GM23338 (cell line): ENCODE measurements at regions not wholly inside any gene's neighbourhood (a gene's known extent, or its start where the extent isn't known, plus 50 kb on each side); places are given as distances from the start of the nearest gene placed in this dataset.
A peak's percentile ranks its signal among the peaks of the same experiment; 100 is the strongest.

Experiments
- ATAC-seq: fragments of 200-7000 bp; cut with Tn5 transposase; 3 replicates; pipeline ENCODE4 v1.9.1; 2020
- DNase-seq: peaks from one replicate; pipeline ENCODE4 v3.0.0-alpha.2; 2015; ENCODE audit warnings: low spot score
- H2AFZ ChIP-seq: fragments of 200-600 bp; sonication (generic); 2 replicates; pipeline ENCODE4 v1.8.0; 2016; ENCODE audit warnings: antibody characterized with exemption, mild to moderate bottlenecking, moderate library complexity
- H3F3A ChIP-seq: fragments of 200-600 bp; sonication (generic); replicated peaks from 2 replicates; pipeline ENCODE4 v1.8.0; 2017; ENCODE audit warnings: antibody characterized with exemption, mixed run types, low read depth
- H3K27ac ChIP-seq: fragments of 200-600 bp; sonication (generic); 2 replicates; pipeline ENCODE4 v1.6.1; 2016; ENCODE audit warnings: low read depth
- H3K27me3 ChIP-seq: fragments of 200-600 bp; sonication (generic); 2 replicates; pipeline ENCODE4 v1.8.0; 2016; ENCODE audit warnings: mild to moderate bottlenecking, mixed run types, moderate library complexity; ENCODE audit not compliant: insufficient read depth
- H3K36me3 ChIP-seq: fragments of 200-600 bp; sonication (generic); 2 replicates; pipeline ENCODE4 v1.8.0; 2016; ENCODE audit warnings: mild to moderate bottlenecking; ENCODE audit not compliant: insufficient read depth
- H3K4me1 ChIP-seq: fragments of 200-600 bp; sonication (generic); 2 replicates; pipeline ENCODE4 v1.8.0; 2016; ENCODE audit warnings: mild to moderate bottlenecking, moderate library complexity; ENCODE audit not compliant: insufficient read depth
- H3K4me2 ChIP-seq: fragments of 200-600 bp; sonication (generic); 2 replicates; pipeline ENCODE4 v1.7.1; 2017; ENCODE audit warnings: mixed run types
- H3K4me3 ChIP-seq: fragments of 200-600 bp; sonication (generic); 2 replicates; pipeline ENCODE4 v1.6.1; 2016; ENCODE audit warnings: mixed run types
- H3K79me2 ChIP-seq: fragments of 200-600 bp; sonication (generic); replicated peaks from 2 replicates; pipeline ENCODE4 v1.8.0; 2017; ENCODE audit warnings: mild to moderate bottlenecking; ENCODE audit not compliant: insufficient read depth
- H3K9me2 ChIP-seq: fragments of 200-600 bp; sonication (generic); 2 replicates; pipeline ENCODE4 v1.8.0; 2017; ENCODE audit not compliant: insufficient read depth
- H4K20me1 ChIP-seq: fragments of 200-600 bp; sonication (generic); replicated peaks from 2 replicates; pipeline ENCODE4 v1.8.0; 2017; ENCODE audit warnings: mild to moderate bottlenecking; ENCODE audit not compliant: insufficient read depth
- H3K27ac Mint-ChIP-seq: 2 replicates; pipeline ENCODE4 v1.8.0; 2020; ENCODE audit warnings: inconsistent platforms, mild to moderate bottlenecking, moderate library complexity, mixed read lengths
- H3K27me3 Mint-ChIP-seq: 3 replicates; pipeline ENCODE4 v1.8.0; 2022; ENCODE audit warnings: low read depth, mild to moderate bottlenecking, moderate library complexity, mixed read lengths, inconsistent platforms; ENCODE audit not compliant: insufficient read depth, poor library complexity
- H3K36me3 Mint-ChIP-seq: 3 replicates; pipeline ENCODE4 v1.8.0; 2021; ENCODE audit warnings: low read depth, mild to moderate bottlenecking, inconsistent platforms, moderate library complexity, mixed read lengths
- H3K4me1 Mint-ChIP-seq: 3 replicates; pipeline ENCODE4 v1.8.0; 2020; ENCODE audit warnings: mild to moderate bottlenecking, inconsistent platforms, mixed read lengths
- H3K4me3 Mint-ChIP-seq: 3 replicates; pipeline ENCODE4 v1.8.0; 2021; ENCODE audit warnings: moderate library complexity, mild to moderate bottlenecking, inconsistent platforms, mixed read lengths
- H3K9me3 Mint-ChIP-seq: 3 replicates; pipeline ENCODE4 v1.8.0; 2020; ENCODE audit warnings: moderate library complexity, mild to moderate bottlenecking, inconsistent platforms, mixed read lengths
- CREB1 ChIP-seq: fragments of 250-450 bp; sonication (Bioruptor Pico); IDR thresholded peaks from 2 replicates; pipeline ENCODE4 v1.5.0; 2020; ENCODE audit warnings: low read depth, mild to moderate bottlenecking, moderate library complexity
- EZH2phosphoT487 ChIP-seq: fragments of 200-600 bp; sonication (generic); IDR thresholded peaks from one replicate; pipeline ENCODE4 v1.8.1; 2018; ENCODE audit warnings: antibody characterized with exemption; ENCODE audit not compliant: unreplicated experiment
- NANOG ChIP-seq: IDR thresholded peaks from 2 replicates; pipeline ENCODE4 v1.6.1; 2016; ENCODE audit warnings: antibody characterized with exemption, borderline replicate concordance
- POLR2AphosphoS5 ChIP-seq: IDR thresholded peaks from 2 replicates; pipeline ENCODE4 v1.6.1; 2016; ENCODE audit warnings: antibody characterized with exemption, low read depth
- STAT1 ChIP-seq: IDR thresholded peaks from one replicate; pipeline ENCODE4 v1.6.1; 2016; ENCODE audit warnings: antibody characterized with exemption; ENCODE audit not compliant: unreplicated experiment
- ZNF114 ChIP-seq: fragments of 250-450 bp; sonication (Bioruptor Pico); IDR thresholded peaks from 2 replicates; pipeline ENCODE4 v1.5.0; 2020; ENCODE audit warnings: mild to moderate bottlenecking, moderate library complexity
- TF ChIP-seq, protein P1 (sequence below): IDR thresholded peaks from 2 replicates; pipeline ENCODE4 v1.6.1; 2016; ENCODE audit warnings: antibody characterized with exemption
- TF ChIP-seq, protein P2 (sequence below), 2 experiments: fragments of 200-600 bp in 1 of 2; sonication (generic) in 1 of 2; conservative IDR thresholded peaks; 2 replicates each; pipeline versions ENCODE4 v1.5.1 to v1.6.1; 2016 to 2017; ENCODE audit warnings: antibody characterized with exemption in 2 of 2, low read depth in 2 of 2, mild to moderate bottlenecking in 2 of 2, moderate library complexity in 1 of 2
- TF ChIP-seq, protein P3 (sequence below): fragments of 250-450 bp; sonication (Bioruptor Pico); IDR thresholded peaks from 2 replicates; pipeline ENCODE4 v1.5.0; 2020; ENCODE audit warnings: mild to moderate bottlenecking, moderate library complexity

DNA sequence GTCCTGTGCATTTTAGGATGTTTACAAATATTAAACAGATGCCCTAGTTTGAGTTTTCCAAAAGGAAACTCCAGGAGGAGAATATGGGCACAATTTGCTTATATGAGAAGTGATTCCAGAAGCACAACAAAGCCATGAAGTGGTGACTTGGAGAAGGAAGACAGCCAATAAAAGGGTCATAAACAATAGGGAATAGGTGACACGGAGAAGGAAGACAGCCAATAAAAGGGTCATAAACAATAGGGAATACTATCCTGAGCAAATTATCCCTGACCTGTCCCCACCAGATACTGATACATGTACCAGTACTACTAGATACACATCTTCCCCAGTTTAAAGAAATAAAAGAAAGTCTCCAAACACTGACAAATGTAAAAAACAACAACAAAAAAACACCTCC is 663.6 kb downstream of the GBE1 start:
- no peak overlapping the region; the same call in 1 of the 2 replicates for H2AFZ ChIP-seq
- Mint-ChIP-seq H3K27me3 (no peaks in the 10 kb centered on the region), H3K9me3 (no peaks in the 10 kb centered on the region), H3K4me1 (no peaks in the 10 kb centered on the region), H3K4me3 (no peak overlapping the region), H3K27ac (no peak overlapping the region), H3K36me3 (no peaks in the 10 kb centered on the region)
- H3K4me3 ChIP-seq, result no peak overlapping the region
- ATAC-seq (no peak), DNase-seq (no peak)
- no peaks in the 10 kb centered on the region for H3K36me3 ChIP-seq
- H3K79me2 ChIP-seq, result no peaks in the 10 kb centered on the region
- H3K27me3 ChIP-seq, result no peaks in the 10 kb centered on the region
- H3K9me2 ChIP-seq, result no peaks in the 10 kb centered on the region
- no peaks in the 10 kb centered on the region for H3F3A ChIP-seq
- no peaks in the 10 kb centered on the region for H3K4me1 ChIP-seq
- no peak overlapping the region for H3K27ac ChIP-seq
- TF ChIP-seq, protein P1, sequence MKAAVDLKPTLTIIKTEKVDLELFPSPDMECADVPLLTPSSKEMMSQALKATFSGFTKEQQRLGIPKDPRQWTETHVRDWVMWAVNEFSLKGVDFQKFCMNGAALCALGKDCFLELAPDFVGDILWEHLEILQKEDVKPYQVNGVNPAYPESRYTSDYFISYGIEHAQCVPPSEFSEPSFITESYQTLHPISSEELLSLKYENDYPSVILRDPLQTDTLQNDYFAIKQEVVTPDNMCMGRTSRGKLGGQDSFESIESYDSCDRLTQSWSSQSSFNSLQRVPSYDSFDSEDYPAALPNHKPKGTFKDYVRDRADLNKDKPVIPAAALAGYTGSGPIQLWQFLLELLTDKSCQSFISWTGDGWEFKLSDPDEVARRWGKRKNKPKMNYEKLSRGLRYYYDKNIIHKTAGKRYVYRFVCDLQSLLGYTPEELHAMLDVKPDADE, result no peak
- TF ChIP-seq ZNF114 (CRISPR knock-in tag), result no peak
- TF ChIP-seq EZH2phosphoT487, result no peak
- TF ChIP-seq, protein P2, sequence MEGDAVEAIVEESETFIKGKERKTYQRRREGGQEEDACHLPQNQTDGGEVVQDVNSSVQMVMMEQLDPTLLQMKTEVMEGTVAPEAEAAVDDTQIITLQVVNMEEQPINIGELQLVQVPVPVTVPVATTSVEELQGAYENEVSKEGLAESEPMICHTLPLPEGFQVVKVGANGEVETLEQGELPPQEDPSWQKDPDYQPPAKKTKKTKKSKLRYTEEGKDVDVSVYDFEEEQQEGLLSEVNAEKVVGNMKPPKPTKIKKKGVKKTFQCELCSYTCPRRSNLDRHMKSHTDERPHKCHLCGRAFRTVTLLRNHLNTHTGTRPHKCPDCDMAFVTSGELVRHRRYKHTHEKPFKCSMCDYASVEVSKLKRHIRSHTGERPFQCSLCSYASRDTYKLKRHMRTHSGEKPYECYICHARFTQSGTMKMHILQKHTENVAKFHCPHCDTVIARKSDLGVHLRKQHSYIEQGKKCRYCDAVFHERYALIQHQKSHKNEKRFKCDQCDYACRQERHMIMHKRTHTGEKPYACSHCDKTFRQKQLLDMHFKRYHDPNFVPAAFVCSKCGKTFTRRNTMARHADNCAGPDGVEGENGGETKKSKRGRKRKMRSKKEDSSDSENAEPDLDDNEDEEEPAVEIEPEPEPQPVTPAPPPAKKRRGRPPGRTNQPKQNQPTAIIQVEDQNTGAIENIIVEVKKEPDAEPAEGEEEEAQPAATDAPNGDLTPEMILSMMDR (conservative IDR thresholded peaks at IDR 0.05; ENCODE audit: low read depth in 2 of 2), result no peak
- TF ChIP-seq STAT1, result no peak
- TF ChIP-seq POLR2AphosphoS5, result no peak
- TF ChIP-seq CREB1 (CRISPR knock-in tag), result no peak
- H3K4me2 ChIP-seq, result no peak overlapping the region
- H4K20me1 ChIP-seq, result no peaks in the 10 kb centered on the region

DNA sequence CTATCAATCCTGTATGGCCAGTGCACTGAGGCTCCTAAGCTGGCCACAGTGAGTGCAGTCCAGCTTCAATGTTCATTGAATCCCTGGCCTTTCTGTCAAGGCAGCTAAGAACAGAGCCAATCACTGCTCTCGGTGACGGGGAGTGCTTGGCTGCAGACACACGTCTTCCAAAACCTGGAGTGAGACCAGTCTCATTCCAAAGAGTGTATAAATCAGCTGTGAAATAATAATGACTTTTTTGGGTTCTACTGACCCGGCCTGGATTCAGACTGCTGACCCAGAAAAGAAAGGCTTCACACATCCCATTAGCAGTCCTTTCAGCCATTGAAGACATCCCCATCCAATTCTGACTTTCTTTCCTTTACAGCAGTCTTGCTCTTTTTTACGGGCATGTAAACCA is 665.5 kb downstream of the GBE1 start:
- Histone ChIP-seq H3K4me3 (no peak overlapping the region), H3K27me3 (no peaks in the 10 kb centered on the region), H2AFZ (peak overlapping the region; percentile 57; the same call in 1 of the 2 replicates), H3K9me2 (no peaks in the 10 kb centered on the region), H3K4me2 (no peak overlapping the region), H3K36me3 (no peaks in the 10 kb centered on the region), H3F3A (no peaks in the 10 kb centered on the region), H3K79me2 (no peaks in the 10 kb centered on the region), H4K20me1 (no peaks in the 10 kb centered on the region), H3K4me1 (no peaks in the 10 kb centered on the region), H3K27ac (no peak overlapping the region)
- DNase-seq, result no peak
- Mint-ChIP-seq H3K36me3 (peaks cover 8% of the 10 kb centered on the region; the same call in 2 of the 3 replicates), H3K4me1 (no peaks in the 10 kb centered on the region), H3K9me3 (peaks cover 9% of the 10 kb centered on the region), H3K27me3 (no peaks in the 10 kb centered on the region), H3K27ac (no peak overlapping the region), H3K4me3 (no peak overlapping the region)
- ATAC-seq, result no peak
- TF ChIP-seq NANOG (no peak), ZNF114 (CRISPR knock-in tag) (no peak), CREB1 (CRISPR knock-in tag) (no peak)
- TF ChIP-seq, protein P2 (conservative IDR thresholded peaks at IDR 0.05; ENCODE audit: low read depth in 2 of 2), result no peak
- TF ChIP-seq, protein P1, result no peak
- TF ChIP-seq, protein P3, sequence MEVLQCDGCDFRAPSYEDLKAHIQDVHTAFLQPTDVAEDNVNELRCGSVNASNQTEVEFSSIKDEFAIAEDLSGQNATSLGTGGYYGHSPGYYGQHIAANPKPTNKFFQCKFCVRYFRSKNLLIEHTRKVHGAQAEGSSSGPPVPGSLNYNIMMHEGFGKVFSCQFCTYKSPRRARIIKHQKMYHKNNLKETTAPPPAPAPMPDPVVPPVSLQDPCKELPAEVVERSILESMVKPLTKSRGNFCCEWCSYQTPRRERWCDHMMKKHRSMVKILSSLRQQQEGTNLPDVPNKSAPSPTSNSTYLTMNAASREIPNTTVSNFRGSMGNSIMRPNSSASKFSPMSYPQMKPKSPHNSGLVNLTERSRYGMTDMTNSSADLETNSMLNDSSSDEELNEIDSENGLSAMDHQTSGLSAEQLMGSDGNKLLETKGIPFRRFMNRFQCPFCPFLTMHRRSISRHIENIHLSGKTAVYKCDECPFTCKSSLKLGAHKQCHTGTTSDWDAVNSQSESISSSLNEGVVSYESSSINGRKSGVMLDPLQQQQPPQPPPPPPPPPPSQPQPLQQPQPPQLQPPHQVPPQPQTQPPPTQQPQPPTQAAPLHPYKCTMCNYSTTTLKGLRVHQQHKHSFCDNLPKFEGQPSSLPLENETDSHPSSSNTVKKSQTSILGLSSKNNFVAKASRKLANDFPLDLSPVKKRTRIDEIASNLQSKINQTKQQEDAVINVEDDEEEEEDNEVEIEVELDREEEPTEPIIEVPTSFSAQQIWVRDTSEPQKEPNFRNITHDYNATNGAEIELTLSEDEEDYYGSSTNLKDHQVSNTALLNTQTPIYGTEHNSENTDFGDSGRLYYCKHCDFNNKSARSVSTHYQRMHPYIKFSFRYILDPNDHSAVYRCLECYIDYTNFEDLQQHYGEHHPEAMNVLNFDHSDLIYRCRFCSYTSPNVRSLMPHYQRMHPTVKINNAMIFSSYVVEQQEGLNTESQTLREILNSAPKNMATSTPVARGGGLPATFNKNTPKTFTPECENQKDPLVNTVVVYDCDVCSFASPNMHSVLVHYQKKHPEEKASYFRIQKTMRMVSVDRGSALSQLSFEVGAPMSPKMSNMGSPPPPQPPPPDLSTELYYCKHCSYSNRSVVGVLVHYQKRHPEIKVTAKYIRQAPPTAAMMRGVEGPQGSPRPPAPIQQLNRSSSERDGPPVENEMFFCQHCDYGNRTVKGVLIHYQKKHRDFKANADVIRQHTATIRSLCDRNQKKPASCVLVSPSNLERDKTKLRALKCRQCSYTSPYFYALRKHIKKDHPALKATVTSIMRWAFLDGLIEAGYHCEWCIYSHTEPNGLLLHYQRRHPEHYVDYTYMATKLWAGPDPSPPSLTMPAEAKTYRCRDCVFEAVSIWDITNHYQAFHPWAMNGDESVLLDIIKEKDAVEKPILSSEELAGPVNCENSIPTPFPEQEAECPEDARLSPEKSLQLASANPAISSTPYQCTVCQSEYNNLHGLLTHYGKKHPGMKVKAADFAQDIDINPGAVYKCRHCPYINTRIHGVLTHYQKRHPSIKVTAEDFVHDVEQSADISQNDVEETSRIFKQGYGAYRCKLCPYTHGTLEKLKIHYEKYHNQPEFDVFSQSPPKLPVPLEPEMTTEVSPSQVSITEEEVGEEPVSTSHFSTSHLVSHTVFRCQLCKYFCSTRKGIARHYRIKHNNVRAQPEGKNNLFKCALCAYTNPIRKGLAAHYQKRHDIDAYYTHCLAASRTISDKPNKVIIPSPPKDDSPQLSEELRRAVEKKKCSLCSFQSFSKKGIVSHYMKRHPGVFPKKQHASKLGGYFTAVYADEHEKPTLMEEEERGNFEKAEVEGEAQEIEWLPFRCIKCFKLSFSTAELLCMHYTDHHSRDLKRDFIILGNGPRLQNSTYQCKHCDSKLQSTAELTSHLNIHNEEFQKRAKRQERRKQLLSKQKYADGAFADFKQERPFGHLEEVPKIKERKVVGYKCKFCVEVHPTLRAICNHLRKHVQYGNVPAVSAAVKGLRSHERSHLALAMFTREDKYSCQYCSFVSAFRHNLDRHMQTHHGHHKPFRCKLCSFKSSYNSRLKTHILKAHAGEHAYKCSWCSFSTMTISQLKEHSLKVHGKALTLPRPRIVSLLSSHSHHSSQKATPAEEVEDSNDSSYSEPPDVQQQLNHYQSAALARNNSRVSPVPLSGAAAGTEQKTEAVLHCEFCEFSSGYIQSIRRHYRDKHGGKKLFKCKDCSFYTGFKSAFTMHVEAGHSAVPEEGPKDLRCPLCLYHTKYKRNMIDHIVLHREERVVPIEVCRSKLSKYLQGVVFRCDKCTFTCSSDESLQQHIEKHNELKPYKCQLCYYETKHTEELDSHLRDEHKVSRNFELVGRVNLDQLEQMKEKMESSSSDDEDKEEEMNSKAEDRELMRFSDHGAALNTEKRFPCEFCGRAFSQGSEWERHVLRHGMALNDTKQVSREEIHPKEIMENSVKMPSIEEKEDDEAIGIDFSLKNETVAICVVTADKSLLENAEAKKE (CRISPR knock-in tag), result no peak
